H9 (cell line): ENCODE measurements at regions not wholly inside any gene's neighbourhood (a gene's known extent, or its start where the extent isn't known, plus 50 kb on each side); places are given as distances from the start of the nearest gene placed in this dataset.

ENCODE experiments used
- DNase-seq: peaks from one replicate; pipeline ENCODE4 v3.0.0-alpha.2; 2017
- H2AFZ ChIP-seq: one replicate; pipeline ENCODE4 v1.6.1; 2013; ENCODE audit warnings: mild to moderate bottlenecking, low read length, control low read depth, moderate library complexity
- H2AK5ac ChIP-seq: 2 replicates; pipeline ENCODE4 v1.6.1; 2013; ENCODE audit warnings: low read length, control low read depth, mixed read lengths; ENCODE audit not compliant: insufficient read length
- H2BK120ac ChIP-seq: one replicate; pipeline ENCODE4 v1.6.1; 2013; ENCODE audit warnings: low read depth, mild to moderate bottlenecking, low read length, control low read depth, inconsistent platforms; ENCODE audit not compliant: poor library complexity, severe bottlenecking
- H2BK12ac ChIP-seq: 2 replicates; pipeline ENCODE4 v1.6.1; 2013; ENCODE audit warnings: low read length, control low read depth, mixed read lengths, low read depth; ENCODE audit not compliant: insufficient read length
- H2BK15ac ChIP-seq: 2 replicates; pipeline ENCODE4 v1.6.1; 2013; ENCODE audit warnings: low read depth, low read length, control low read depth
- H2BK20ac ChIP-seq: one replicate; pipeline ENCODE4 v1.6.1; 2013; ENCODE audit warnings: low read depth, mild to moderate bottlenecking, low read length, control low read depth, inconsistent platforms; ENCODE audit not compliant: poor library complexity, severe bottlenecking
- H2BK5ac ChIP-seq: 2 replicates; pipeline ENCODE4 v1.6.1; 2013; ENCODE audit warnings: low read length, control low read depth, mixed read lengths; ENCODE audit not compliant: insufficient read length
- H3K14ac ChIP-seq: 2 replicates; pipeline ENCODE4 v1.6.1; 2013; ENCODE audit warnings: low read length, control low read depth; ENCODE audit not compliant: insufficient read depth
- H3K18ac ChIP-seq: 2 replicates; pipeline ENCODE4 v1.6.1; 2013; ENCODE audit warnings: low read depth, mild to moderate bottlenecking, mixed read lengths, low read length, control low read depth; ENCODE audit not compliant: insufficient read length
- H3K23ac ChIP-seq: 2 replicates; pipeline ENCODE4 v1.6.1; 2013; ENCODE audit warnings: low read length, control low read depth, mixed read lengths, low read depth; ENCODE audit not compliant: insufficient read length
- H3K23me2 ChIP-seq: 2 replicates; pipeline ENCODE4 v1.6.1; 2013; ENCODE audit warnings: low read depth, mild to moderate bottlenecking, mixed read lengths, low read length, control low read depth; ENCODE audit not compliant: insufficient read length, poor library complexity, severe bottlenecking
- H3K27ac ChIP-seq: 2 replicates; pipeline ENCODE4 v1.5.1; 2013; ENCODE audit warnings: low read length, control low read depth, mixed read lengths, low read depth; ENCODE audit not compliant: insufficient read length
- H3K27me3 ChIP-seq: 2 replicates; pipeline ENCODE4 v1.6.1; 2013; ENCODE audit warnings: low read length, control low read depth, inconsistent platforms; ENCODE audit not compliant: insufficient read depth
- H3K4ac ChIP-seq: 2 replicates; pipeline ENCODE4 v1.6.1; 2013; ENCODE audit warnings: low read depth, mild to moderate bottlenecking, control low read depth, inconsistent platforms, low read length, moderate library complexity
- H3K4me1 ChIP-seq: 2 replicates; pipeline ENCODE4 v1.6.1; 2013; ENCODE audit warnings: low read length, control low read depth, inconsistent platforms; ENCODE audit not compliant: insufficient read depth
- H3K4me2 ChIP-seq: 2 replicates; pipeline ENCODE4 v1.6.1; 2013; ENCODE audit warnings: low read length, control low read depth, mixed read lengths; ENCODE audit not compliant: insufficient read length, insufficient read depth
- H3K56ac ChIP-seq: 2 replicates; pipeline ENCODE4 v1.6.1; 2013; ENCODE audit warnings: low read depth, mild to moderate bottlenecking, mixed read lengths, low read length, control low read depth; ENCODE audit not compliant: insufficient read length
- H3K79me1 ChIP-seq: 2 replicates; pipeline ENCODE4 v1.6.1; 2013; ENCODE audit warnings: low read depth, mild to moderate bottlenecking, moderate library complexity, low read length, control low read depth, inconsistent platforms; ENCODE audit not compliant: insufficient read depth, poor library complexity, severe bottlenecking
- H3K79me2 ChIP-seq: 2 replicates; pipeline ENCODE4 v1.6.1; 2013; ENCODE audit warnings: low read length, control low read depth, inconsistent platforms; ENCODE audit not compliant: insufficient read depth
- H3K9ac ChIP-seq: 2 replicates; pipeline ENCODE4 v1.6.1; 2013; ENCODE audit warnings: low read length, control low read depth, mixed read lengths; ENCODE audit not compliant: insufficient read length; ENCODE audit errors: extremely low read depth
- H3K9me3 ChIP-seq: one replicate; pipeline ENCODE4 v1.6.1; 2013; ENCODE audit warnings: low read depth, low read length, inconsistent platforms; ENCODE audit not compliant: control insufficient read depth
- H3T11ph ChIP-seq: one replicate; pipeline ENCODE4 v1.6.1; 2013; ENCODE audit warnings: mild to moderate bottlenecking, low read length, control low read depth, inconsistent platforms
- H4K20me1 ChIP-seq: one replicate; pipeline ENCODE4 v1.6.1; 2013; ENCODE audit not compliant: control insufficient read depth, insufficient read length, insufficient read depth
- H4K5ac ChIP-seq: 2 replicates; pipeline ENCODE4 v1.6.1; 2013; ENCODE audit warnings: low read depth, mild to moderate bottlenecking, mixed read lengths, low read length, control low read depth; ENCODE audit not compliant: insufficient read length
- H4K8ac ChIP-seq: replicated peaks from 2 replicates; pipeline ENCODE4 v1.6.1; 2013; ENCODE audit warnings: low read length, control low read depth, mixed read lengths, low read depth; ENCODE audit not compliant: insufficient read length
- H4K91ac ChIP-seq: 2 replicates; pipeline ENCODE4 v1.6.1; 2013; ENCODE audit warnings: low read depth, mild to moderate bottlenecking, moderate library complexity, mixed read lengths, low read length, control low read depth; ENCODE audit not compliant: insufficient read length
- H3K27ac Mint-ChIP-seq, 3 experiments: 2 replicates in 2 of 3; 3 replicates in 1 of 3; pipeline ENCODE4 v1.8.0; 2020 to 2021; ENCODE audit warnings: mixed read lengths in 3 of 3, mild to moderate bottlenecking in 1 of 3, moderate library complexity in 1 of 3
- H3K27me3 Mint-ChIP-seq: 2 replicates; pipeline ENCODE4 v1.8.0; 2021; ENCODE audit warnings: low read depth, mild to moderate bottlenecking, moderate library complexity, mixed read lengths
- H3K36me3 Mint-ChIP-seq, 3 experiments: 2 replicates in 2 of 3; 3 replicates in 1 of 3; pipeline ENCODE4 v1.8.0; 2020 to 2021; ENCODE audit warnings: low read depth in 3 of 3, mixed read lengths in 3 of 3; ENCODE audit not compliant: insufficient read depth in 1 of 3
- H3K4me1 Mint-ChIP-seq, 2 experiments: 2 replicates each; pipeline ENCODE4 v1.8.0; 2020; ENCODE audit warnings: mixed read lengths in 2 of 2
- H3K4me3 Mint-ChIP-seq, 2 experiments: 2 replicates in 1 of 2; 3 replicates in 1 of 2; pipeline ENCODE4 v1.8.0; 2020 to 2021; ENCODE audit warnings: mild to moderate bottlenecking in 2 of 2, mixed read lengths in 2 of 2, moderate library complexity in 1 of 2
- H3K9me3 Mint-ChIP-seq, 2 experiments: 2 replicates in 1 of 2; 3 replicates in 1 of 2; pipeline ENCODE4 v1.8.0; 2020; ENCODE audit warnings: mild to moderate bottlenecking in 2 of 2, mixed read lengths in 2 of 2, moderate library complexity in 1 of 2
- WGBS: extraction: QIAGEN DNeasy Blood & Tissue Kit; methylation state at CpG from one replicate; pipeline ENCODE4 v1.1.7; 2013; ENCODE audit warnings: missing lambda C conversion rate, low lambda C conversion rate, mixed read lengths; ENCODE audit not compliant: insufficient read length; ENCODE audit errors: extremely low coverage; 5-methylcytosine and 5-hydroxymethylcytosine counted together
- TF ChIP-seq, protein P1 (sequence below): fragments of 200-600 bp; sonication (generic); conservative IDR thresholded peaks from 3 replicates; pipeline ENCODE4 v1.8.0; 2021; ENCODE audit warnings: antibody characterized with exemption, mild to moderate bottlenecking

DNA sequence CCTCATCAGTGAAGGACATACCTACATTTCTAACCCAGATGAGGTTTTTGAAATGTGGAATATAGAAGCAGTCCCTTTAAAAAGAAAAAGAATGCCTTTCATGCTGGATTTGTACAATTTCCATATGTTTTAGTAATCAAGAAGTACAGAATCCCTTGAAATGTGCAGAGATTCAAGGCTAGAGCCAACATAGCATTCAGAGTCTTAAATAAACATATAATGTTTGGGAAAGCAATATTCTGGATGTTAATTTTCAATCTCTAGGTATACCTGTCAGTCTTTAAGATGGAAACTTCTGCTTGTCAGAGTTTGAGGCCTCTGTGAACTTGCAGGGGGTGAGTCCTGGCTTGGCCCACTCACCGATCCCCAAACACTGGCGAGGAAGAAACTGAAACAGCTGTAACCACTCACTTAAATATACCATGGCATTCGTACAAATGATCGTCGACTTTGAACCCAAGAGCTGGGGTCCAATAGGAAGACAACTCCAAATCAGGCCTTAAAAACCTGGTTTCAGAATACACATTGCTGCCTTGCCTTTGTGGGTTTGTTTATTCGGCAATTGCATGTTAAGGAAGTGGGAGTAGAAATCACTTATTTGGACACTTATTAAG, 132.8 kb upstream of the NCK2 start:
- no peaks in the 10 kb centered on the region; the same call in none of the 2 replicates for H3K27me3 Mint-ChIP-seq
- H4K20me1 ChIP-seq: no peaks in the 10 kb centered on the region
- no peaks in the 10 kb centered on the region for H3K27me3 ChIP-seq
- no peaks in the 10 kb centered on the region for H3K79me1 ChIP-seq
- H3K9me3 Mint-ChIP-seq: no peaks in the 10 kb centered on the region; a peak in 1 of 5 replicates
- no peak for DNase-seq
- H3T11ph ChIP-seq: no peak overlapping the region
- H3K4me2 ChIP-seq: no peak overlapping the region
- no peak overlapping the region for H3K4ac ChIP-seq
- no peak overlapping the region for H2BK15ac ChIP-seq
- peaks cover 0 to 5% (median 0%) of the 10 kb centered on the region in 3 experiments; a peak in 3 of 7 replicates for H3K36me3 Mint-ChIP-seq
- H3K9ac ChIP-seq: no peak overlapping the region
- no peak overlapping the region for H2BK5ac ChIP-seq
- no peak overlapping the region for H2AK5ac ChIP-seq
- H4K5ac ChIP-seq: no peak overlapping the region
- no peak overlapping the region for H2BK20ac ChIP-seq
- peaks cover 39 to 40% of the 10 kb centered on the region in 2 experiments for H3K4me1 Mint-ChIP-seq
- H3K27ac ChIP-seq: no peak overlapping the region
- no peak overlapping the region; a peak in 1 of 7 replicates for H3K27ac Mint-ChIP-seq
- TF ChIP-seq, protein P1, sequence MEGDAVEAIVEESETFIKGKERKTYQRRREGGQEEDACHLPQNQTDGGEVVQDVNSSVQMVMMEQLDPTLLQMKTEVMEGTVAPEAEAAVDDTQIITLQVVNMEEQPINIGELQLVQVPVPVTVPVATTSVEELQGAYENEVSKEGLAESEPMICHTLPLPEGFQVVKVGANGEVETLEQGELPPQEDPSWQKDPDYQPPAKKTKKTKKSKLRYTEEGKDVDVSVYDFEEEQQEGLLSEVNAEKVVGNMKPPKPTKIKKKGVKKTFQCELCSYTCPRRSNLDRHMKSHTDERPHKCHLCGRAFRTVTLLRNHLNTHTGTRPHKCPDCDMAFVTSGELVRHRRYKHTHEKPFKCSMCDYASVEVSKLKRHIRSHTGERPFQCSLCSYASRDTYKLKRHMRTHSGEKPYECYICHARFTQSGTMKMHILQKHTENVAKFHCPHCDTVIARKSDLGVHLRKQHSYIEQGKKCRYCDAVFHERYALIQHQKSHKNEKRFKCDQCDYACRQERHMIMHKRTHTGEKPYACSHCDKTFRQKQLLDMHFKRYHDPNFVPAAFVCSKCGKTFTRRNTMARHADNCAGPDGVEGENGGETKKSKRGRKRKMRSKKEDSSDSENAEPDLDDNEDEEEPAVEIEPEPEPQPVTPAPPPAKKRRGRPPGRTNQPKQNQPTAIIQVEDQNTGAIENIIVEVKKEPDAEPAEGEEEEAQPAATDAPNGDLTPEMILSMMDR: no peak
- no peak overlapping the region for H4K8ac ChIP-seq
- no peaks in the 10 kb centered on the region for H3K79me2 ChIP-seq
- H3K4me3 Mint-ChIP-seq: no peak overlapping the region
- H3K23ac ChIP-seq: no peak overlapping the region
- WGBS: no CpG with 5 or more reads among the region's 6 CpGs
- 0 out of 2 replicates have a peak, but pooled peaks cover 2% of the 10 kb centered on the region for H3K4me1 ChIP-seq
- H3K23me2 ChIP-seq: no peaks in the 10 kb centered on the region
- no peak overlapping the region for H3K18ac ChIP-seq
- no peak overlapping the region for H3K14ac ChIP-seq
- no peak overlapping the region for H2AFZ ChIP-seq
- H3K56ac ChIP-seq: no peak overlapping the region
- no peak overlapping the region for H2BK12ac ChIP-seq
- no peak overlapping the region for H4K91ac ChIP-seq
- no peaks in the 10 kb centered on the region for H3K9me3 ChIP-seq
- no peak overlapping the region for H2BK120ac ChIP-seq
